K562 (cell line): ENCODE measurements at regions not wholly inside any gene's neighbourhood (a gene's known extent, or its start where the extent isn't known, plus 50 kb on each side); places are given as distances from the start of the nearest gene placed in this dataset.

Experiments
- JUN ChIP-seq, 2 experiments: sonication (generic) in 1 of 2; formaldehyde crosslinking in 1 of 2; IDR thresholded peaks; 2 replicates each; pipeline versions ENCODE4 v1.6.1 to v1.8.0; 2012 to 2022; ENCODE audit warnings: borderline replicate concordance in 2 of 2, mild to moderate bottlenecking in 2 of 2, improper control_type of control experiment in 1 of 2, low read depth in 1 of 2, low read length in 1 of 2, missing genetic modification reagents in 1 of 2
- NFRKB ChIP-seq: fragments of 450-650 bp; IDR thresholded peaks from 2 replicates; pipeline ENCODE4 v1.6.1; 2016; ENCODE audit warnings: low read depth
- SAFB ChIP-seq: fragments of 200-400 bp; formaldehyde crosslinking; IDR thresholded peaks from 2 replicates; pipeline ENCODE4 v1.6.1; 2017; ENCODE audit warnings: low read depth, low read length, borderline replicate concordance

DNA sequence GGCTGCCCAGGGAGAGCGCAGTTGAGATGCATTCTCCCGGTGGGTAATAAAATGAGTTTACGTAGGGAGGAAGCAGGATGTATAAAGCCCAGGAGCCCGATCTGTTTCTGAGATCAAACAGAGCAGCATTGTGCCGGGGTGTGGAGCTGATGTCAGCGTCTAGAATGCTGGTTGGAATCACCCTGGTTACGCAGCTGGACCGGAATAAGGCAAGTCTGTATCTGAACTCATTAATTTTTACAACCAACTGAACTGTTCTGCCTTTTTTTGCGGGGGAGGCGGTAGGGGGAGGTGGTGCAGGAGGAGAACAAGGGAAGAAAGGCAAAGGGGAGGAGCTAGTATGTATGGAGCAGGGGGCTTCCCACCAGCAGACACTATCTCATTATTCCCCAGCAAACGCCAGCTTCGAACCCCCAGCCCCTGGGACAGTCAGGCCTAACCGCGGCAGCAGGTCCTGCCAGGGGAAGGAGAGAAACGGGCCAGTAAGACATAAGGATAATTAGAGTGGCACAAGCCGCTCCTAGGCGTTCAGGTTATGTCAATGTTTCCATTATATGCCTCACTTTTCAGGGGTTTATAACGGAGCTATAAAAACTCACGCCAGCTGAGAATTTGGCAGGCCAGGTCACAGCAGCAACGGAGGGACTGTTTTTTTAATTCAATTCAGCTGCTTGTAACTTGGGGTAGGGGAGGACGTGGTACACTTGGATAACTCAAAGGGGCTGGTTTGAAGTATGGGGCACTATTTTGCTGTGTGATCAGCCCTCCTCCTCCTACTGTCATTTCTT, 175.3 kb upstream of the HES1 start:
- no peak for TF ChIP-seq SAFB
- no peak for TF ChIP-seq NFRKB
- no peak for TF ChIP-seq JUN (IDR thresholded peaks at IDR 0.05; ENCODE audit: borderline replicate concordance, low read depth, low read length)
- TF ChIP-seq JUN (CRISPR knock-in tag; IDR thresholded peaks at IDR 0.05; ENCODE audit: borderline replicate concordance): no peak
